ENCODE measurements at regions not wholly inside any gene's neighbourhood (a gene's known extent, or its start where the extent isn't known, plus 50 kb on each side); places are given as distances from the start of the nearest gene placed in this dataset.
"Not testable (repeated sequence)": the region's sequence is repeated elsewhere in the genome, so short reads cannot be mapped to it uniquely, and the experiment has no call there.

- DNase-seq = no peak
- H3K4me1 Mint-ChIP-seq = no peaks in the 10 kb centered on the region
- no peaks in the 10 kb centered on the region for H3K36me3 Mint-ChIP-seq
- no peak overlapping the region for H3K4me3 Mint-ChIP-seq
- peaks cover 0 to 2% (median 0%) of the 10 kb centered on the region in 7 donors for H3K9me3 Mint-ChIP-seq
- no peak for ATAC-seq (ENCODE audit: low read depth in 2 of 2)
- H3K27me3 Mint-ChIP-seq = no peaks in the 10 kb centered on the region
- H3K27ac Mint-ChIP-seq = no peak overlapping the region
Measured at GRCh38 chr13:65943708-65944107, 1286.4 kb downstream of the PCDH9 start.

- H3K9me3 Mint-ChIP-seq = peaks cover 0 to 2% (median 0%) of the 10 kb centered on the region in 7 donors
- no peaks in the 10 kb centered on the region for H3K36me3 Mint-ChIP-seq
- no peaks in the 10 kb centered on the region for H3K27me3 Mint-ChIP-seq
- no peaks in the 10 kb centered on the region for H3K4me1 Mint-ChIP-seq
- no peak overlapping the region for H3K4me3 Mint-ChIP-seq
- DNase-seq (no peak), ATAC-seq (ENCODE audit: low read depth in 2 of 2) (no peak)
- no peak overlapping the region for H3K27ac Mint-ChIP-seq
Measured at GRCh38 chr13:65943024-65943423, 1287.1 kb downstream of the PCDH9 start.

- Mint-ChIP-seq H3K4me1 (no peaks in the 10 kb centered on the region), H3K36me3 (no peaks in the 10 kb centered on the region), H3K27me3 (no peaks in the 10 kb centered on the region), H3K27ac (no peak overlapping the region), H3K4me3 (no peak overlapping the region), H3K9me3 (peaks cover 0 to 2% (median 0%) of the 10 kb centered on the region in 7 donors)
- ATAC-seq (ENCODE audit: low read depth in 2 of 2) (no peak), DNase-seq (no peak)
Measured at GRCh38 chr13:65940720-65941119, 1289.4 kb downstream of the PCDH9 start.

GRCh38 chr13:65937251-65937650 lies 1292.9 kb downstream of the PCDH9 start:
- no peaks in the 10 kb centered on the region for H3K4me1 Mint-ChIP-seq
- no peak overlapping the region for H3K4me3 Mint-ChIP-seq
- DNase-seq = no peak
- no peak overlapping the region for H3K27ac Mint-ChIP-seq
- H3K9me3 Mint-ChIP-seq = no peaks in the 10 kb centered on the region
- ATAC-seq (ENCODE audit: low read depth in 2 of 2) = no peak
- H3K36me3 Mint-ChIP-seq = no peaks in the 10 kb centered on the region
- H3K27me3 Mint-ChIP-seq = no peaks in the 10 kb centered on the region

- Mint-ChIP-seq H3K27ac (no peak overlapping the region), H3K4me1 (no peaks in the 10 kb centered on the region), H3K9me3 (no peaks in the 10 kb centered on the region), H3K4me3 (no peak overlapping the region), H3K36me3 (no peaks in the 10 kb centered on the region), H3K27me3 (no peaks in the 10 kb centered on the region)
- DNase-seq (no peak), ATAC-seq (ENCODE audit: low read depth in 2 of 2) (no peak)
Measured at GRCh38 chr13:65936249-65936648, 1293.9 kb downstream of the PCDH9 start.

GRCh38 chr13:65932587-65933239 lies 1297.4 kb downstream of the PCDH9 start:
- no peak for DNase-seq
- H3K9me3 Mint-ChIP-seq = no peaks in the 10 kb centered on the region
- H3K27me3 Mint-ChIP-seq = no peaks in the 10 kb centered on the region
- ATAC-seq (ENCODE audit: low read depth in 2 of 2) = no peak
- no peak overlapping the region for H3K27ac Mint-ChIP-seq
- no peak overlapping the region for H3K4me3 Mint-ChIP-seq
- no peaks in the 10 kb centered on the region for H3K4me1 Mint-ChIP-seq
- H3K36me3 Mint-ChIP-seq = no peaks in the 10 kb centered on the region

GRCh38 chr13:65932013-65932412 lies 1298.1 kb downstream of the PCDH9 start:
- Mint-ChIP-seq H3K4me1 (no peaks in the 10 kb centered on the region), H3K4me3 (no peak overlapping the region), H3K9me3 (no peaks in the 10 kb centered on the region), H3K27ac (no peak overlapping the region), H3K36me3 (no peaks in the 10 kb centered on the region), H3K27me3 (no peaks in the 10 kb centered on the region)
- DNase-seq (no peak), ATAC-seq (ENCODE audit: low read depth in 2 of 2) (no peak)

- Mint-ChIP-seq H3K4me3 (no peak overlapping the region), H3K27ac (no peak overlapping the region), H3K36me3 (no peaks in the 10 kb centered on the region), H3K9me3 (no peaks in the 10 kb centered on the region), H3K27me3 (no peaks in the 10 kb centered on the region), H3K4me1 (no peaks in the 10 kb centered on the region)
- ATAC-seq (ENCODE audit: low read depth in 2 of 2) (no peak), DNase-seq (no peak)
Measured at GRCh38 chr13:65929436-65929835, 1300.7 kb downstream of the PCDH9 start.

- Mint-ChIP-seq H3K27ac (no peak overlapping the region), H3K4me3 (no peak overlapping the region), H3K36me3 (no peaks in the 10 kb centered on the region), H3K9me3 (no peaks in the 10 kb centered on the region), H3K27me3 (peaks cover 0 to 3% (median 0%) of the 10 kb centered on the region in 3 donors), H3K4me1 (no peaks in the 10 kb centered on the region)
- ATAC-seq (ENCODE audit: low read depth in 2 of 2) (peak in 1 of 2 donors; percentile 35), DNase-seq (peak; percentile 1)
Measured at GRCh38 chr13:65926750-65927171, 1303.4 kb downstream of the PCDH9 start.

- not testable (repeated sequence) for DNase-seq; H3K36me3 Mint-ChIP-seq; H3K4me1 Mint-ChIP-seq; ATAC-seq (ENCODE audit: low read depth in 2 of 2); H3K9me3 Mint-ChIP-seq; H3K4me3 Mint-ChIP-seq; H3K27me3 Mint-ChIP-seq; H3K27ac Mint-ChIP-seq
Measured at GRCh38 chr13:65922846-65923245, 1307.3 kb downstream of the PCDH9 start.

- ATAC-seq (ENCODE audit: low read depth in 2 of 2) = no peak
- H3K4me1 Mint-ChIP-seq = no peaks in the 10 kb centered on the region
- peaks cover 0 to 9% (median 5%) of the 10 kb centered on the region in 3 donors for H3K27me3 Mint-ChIP-seq
- DNase-seq = no peak
- H3K4me3 Mint-ChIP-seq = no peak overlapping the region
- peaks cover 0 to 4% (median 0%) of the 10 kb centered on the region in 7 donors for H3K9me3 Mint-ChIP-seq
- H3K36me3 Mint-ChIP-seq = no peaks in the 10 kb centered on the region
- H3K27ac Mint-ChIP-seq = no peak overlapping the region
Measured at GRCh38 chr13:65921933-65922332, 1308.2 kb downstream of the PCDH9 start.

GRCh38 chr13:65917731-65918130 lies 1312.4 kb downstream of the PCDH9 start:
- H3K36me3 Mint-ChIP-seq = no peaks in the 10 kb centered on the region
- H3K9me3 Mint-ChIP-seq = peaks cover 0 to 4% (median 0%) of the 10 kb centered on the region in 7 donors
- peaks cover 0 to 9% (median 5%) of the 10 kb centered on the region in 3 donors for H3K27me3 Mint-ChIP-seq
- DNase-seq (no peak), ATAC-seq (ENCODE audit: low read depth in 2 of 2) (no peak)
- H3K27ac Mint-ChIP-seq = no peak overlapping the region
- H3K4me1 Mint-ChIP-seq = no peaks in the 10 kb centered on the region
- H3K4me3 Mint-ChIP-seq = no peak overlapping the region

GRCh38 chr13:65915195-65915594 lies 1314.9 kb downstream of the PCDH9 start:
- Mint-ChIP-seq H3K27ac (no peak overlapping the region), H3K27me3 (peaks cover 0 to 9% (median 5%) of the 10 kb centered on the region in 3 donors), H3K9me3 (peaks cover 0 to 4% (median 0%) of the 10 kb centered on the region in 7 donors), H3K4me3 (no peak overlapping the region), H3K4me1 (no peaks in the 10 kb centered on the region), H3K36me3 (no peaks in the 10 kb centered on the region)
- ATAC-seq (ENCODE audit: low read depth in 2 of 2) (no peak), DNase-seq (no peak)

- H3K27ac Mint-ChIP-seq = no peak overlapping the region
- H3K4me3 Mint-ChIP-seq = no peak overlapping the region
- peaks cover 0 to 9% (median 5%) of the 10 kb centered on the region in 3 donors for H3K27me3 Mint-ChIP-seq
Measured at GRCh38 chr13:65914716-65915115, 1315.4 kb downstream of the PCDH9 start.

GRCh38 chr13:65913173-65913572 lies 1317.0 kb downstream of the PCDH9 start:
- Mint-ChIP-seq H3K27ac (no peak overlapping the region), H3K4me1 (no peaks in the 10 kb centered on the region), H3K9me3 (peaks cover 1 to 11% (median 5%) of the 10 kb centered on the region in 7 donors), H3K27me3 (peaks cover 0 to 5% (median 0%) of the 10 kb centered on the region in 3 donors), H3K36me3 (no peaks in the 10 kb centered on the region), H3K4me3 (no peak overlapping the region)
- no peak for DNase-seq
- no peak for ATAC-seq (ENCODE audit: low read depth in 2 of 2)

More at GRCh38 chr13:65914716-65915115, 1315.4 kb downstream of the PCDH9 start:
- ATAC-seq (ENCODE audit: low read depth in 2 of 2) = no peak
- no peaks in the 10 kb centered on the region for H3K36me3 Mint-ChIP-seq
- peaks cover 0 to 4% (median 0%) of the 10 kb centered on the region in 7 donors for H3K9me3 Mint-ChIP-seq
- no peaks in the 10 kb centered on the region for H3K4me1 Mint-ChIP-seq
- no peak for DNase-seq
